Erythroblast (primary cell): ENCODE measurements at regions not wholly inside any gene's neighbourhood (a gene's known extent, or its start where the extent isn't known, plus 50 kb on each side); places are given as distances from the start of the nearest gene placed in this dataset.

Source experiments
- GATA1 ChIP-seq: IDR thresholded peaks from 2 replicates; pipeline ENCODE4 v1.6.1; 2011; ENCODE audit warnings: low read depth, mild to moderate bottlenecking, control low read depth, low read length, moderate library complexity
- POLR2A ChIP-seq: IDR thresholded peaks from 2 replicates; pipeline ENCODE4 v1.6.1; 2011; ENCODE audit warnings: mild to moderate bottlenecking, low read length

DNA sequence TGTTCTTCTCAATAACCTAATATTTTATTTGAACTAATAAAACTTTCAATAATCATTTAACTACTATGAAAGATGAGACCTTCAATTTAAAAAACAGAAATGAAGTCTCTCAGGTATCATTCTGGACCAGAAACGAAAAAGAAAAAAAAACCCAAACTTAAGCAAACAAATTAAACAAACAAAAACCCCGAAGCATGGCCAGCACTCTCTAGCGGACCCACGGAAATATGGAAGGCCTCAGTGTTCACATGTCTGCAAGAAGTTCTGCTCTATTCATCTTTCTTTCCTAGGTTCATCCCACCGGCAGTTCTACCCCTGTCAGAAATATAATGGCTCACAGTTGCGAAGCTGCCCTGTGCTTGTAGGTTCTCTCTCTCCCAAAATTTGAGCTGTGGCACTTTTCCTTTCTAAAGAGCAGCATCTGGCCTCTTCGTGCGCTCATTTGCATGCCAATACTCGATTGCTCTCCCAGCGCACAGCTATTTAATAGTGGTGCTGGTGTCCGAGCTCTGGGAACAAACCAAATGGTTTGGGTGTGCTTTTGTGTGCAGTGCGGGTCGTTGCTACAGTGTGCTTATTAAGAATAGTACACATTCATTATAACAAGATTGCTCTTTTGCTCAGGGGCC is 129.0 kb upstream of the ZEB2 start:
- no peak for TF ChIP-seq POLR2A
- TF ChIP-seq GATA1, result no peak
